MCF 10A (cell line): ENCODE measurements at regions not wholly inside any gene's neighbourhood (a gene's known extent, or its start where the extent isn't known, plus 50 kb on each side); places are given as distances from the start of the nearest gene placed in this dataset.
A peak's percentile ranks its signal among the peaks of the same experiment; 100 is the strongest.

Source experiments
- BruUV-seq: library from RNA; stranded (reverse); fragments of 400-500 nt; replicated peaks from 2 replicates; lab custom pipeline; 2021; lab: Mats Ljungman, UMichigan
- CTCF ChIA-PET: fragments of 300-600 bp; sonication (Branson Sonifier 250); formaldehyde crosslinking; extraction: SDS; loops from one replicate; lab custom pipeline; 2021; ENCODE audit warnings: antibody characterized with exemption, inconsistent platforms; lab: Yijun Ruan, JAX
- POLR2A ChIA-PET: fragments of 300-600, 350-650 bp; sonication (Branson Sonifier 250); formaldehyde crosslinking; extraction: SDS; loops from one replicate; lab custom pipeline; 2020; ENCODE audit warnings: antibody characterized with exemption, inconsistent platforms; lab: Yijun Ruan, JAX
- DNase-seq: peaks from one replicate; pipeline ENCODE4 v3.0.0-alpha.2; 2018; ENCODE audit not compliant: unreplicated experiment
- H3K27ac Mint-ChIP-seq: one replicate; pipeline ENCODE4 v1.8.0; 2022; ENCODE audit warnings: mild to moderate bottlenecking, low read depth, mixed read lengths; ENCODE audit not compliant: unreplicated experiment
- H3K27me3 Mint-ChIP-seq: one replicate; pipeline ENCODE4 v1.8.0; 2022; ENCODE audit warnings: mixed read lengths; ENCODE audit not compliant: insufficient read depth, unreplicated experiment
- H3K36me3 Mint-ChIP-seq: one replicate; pipeline ENCODE4 v1.8.0; 2022; ENCODE audit warnings: mild to moderate bottlenecking, moderate library complexity, mixed read lengths; ENCODE audit not compliant: insufficient read depth, unreplicated experiment
- H3K4me1 Mint-ChIP-seq: one replicate; pipeline ENCODE4 v1.8.0; 2022; ENCODE audit warnings: mixed read lengths; ENCODE audit not compliant: insufficient read depth, unreplicated experiment
- H3K4me3 Mint-ChIP-seq: one replicate; pipeline ENCODE4 v1.8.0; 2022; ENCODE audit warnings: mild to moderate bottlenecking, moderate library complexity, mixed read lengths; ENCODE audit not compliant: unreplicated experiment
- H3K9me3 Mint-ChIP-seq: one replicate; pipeline ENCODE4 v1.8.0; 2022; ENCODE audit warnings: mixed read lengths; ENCODE audit not compliant: unreplicated experiment
- intact Hi-C: fragments of 100-400 bp; cut with micrococcal nuclease; formaldehyde crosslinking; loops from 2 replicates; pipeline ENCODE4 v1.14.1; 2022
- TF ChIP-seq, protein P1 (sequence below): fragments of 200-600 bp; IDR thresholded peaks from one replicate; pipeline ENCODE4 v1.8.0; 2022; ENCODE audit warnings: antibody characterized with exemption, mild to moderate bottlenecking; ENCODE audit not compliant: unreplicated experiment

DNA sequence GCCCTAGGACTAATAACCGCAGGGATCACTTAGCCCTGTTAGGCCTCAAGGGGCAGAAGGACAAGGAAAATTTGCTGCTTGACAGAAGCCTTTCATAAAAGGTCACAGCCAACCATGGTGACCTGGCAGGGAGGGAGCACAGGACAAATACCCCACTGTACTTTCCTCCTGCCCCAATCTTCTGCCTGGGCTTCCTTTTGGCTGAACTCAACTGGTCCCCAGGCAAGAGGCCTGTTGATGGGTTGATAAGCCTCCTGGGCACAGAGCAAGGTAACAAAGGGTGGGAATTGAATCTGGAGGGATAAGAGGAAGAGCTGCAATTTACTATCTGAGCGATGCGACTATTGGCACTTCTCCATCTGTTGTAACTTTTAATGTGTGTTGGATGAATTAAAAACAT lies 392.9 kb downstream of the RASEF start:
- TF ChIP-seq, protein P1, sequence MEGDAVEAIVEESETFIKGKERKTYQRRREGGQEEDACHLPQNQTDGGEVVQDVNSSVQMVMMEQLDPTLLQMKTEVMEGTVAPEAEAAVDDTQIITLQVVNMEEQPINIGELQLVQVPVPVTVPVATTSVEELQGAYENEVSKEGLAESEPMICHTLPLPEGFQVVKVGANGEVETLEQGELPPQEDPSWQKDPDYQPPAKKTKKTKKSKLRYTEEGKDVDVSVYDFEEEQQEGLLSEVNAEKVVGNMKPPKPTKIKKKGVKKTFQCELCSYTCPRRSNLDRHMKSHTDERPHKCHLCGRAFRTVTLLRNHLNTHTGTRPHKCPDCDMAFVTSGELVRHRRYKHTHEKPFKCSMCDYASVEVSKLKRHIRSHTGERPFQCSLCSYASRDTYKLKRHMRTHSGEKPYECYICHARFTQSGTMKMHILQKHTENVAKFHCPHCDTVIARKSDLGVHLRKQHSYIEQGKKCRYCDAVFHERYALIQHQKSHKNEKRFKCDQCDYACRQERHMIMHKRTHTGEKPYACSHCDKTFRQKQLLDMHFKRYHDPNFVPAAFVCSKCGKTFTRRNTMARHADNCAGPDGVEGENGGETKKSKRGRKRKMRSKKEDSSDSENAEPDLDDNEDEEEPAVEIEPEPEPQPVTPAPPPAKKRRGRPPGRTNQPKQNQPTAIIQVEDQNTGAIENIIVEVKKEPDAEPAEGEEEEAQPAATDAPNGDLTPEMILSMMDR, result no peak
- CTCF ChIA-PET, result no interaction called here
- intact Hi-C loops, result no loop called here
- POLR2A ChIA-PET, result no interaction called here
- Mint-ChIP-seq H3K27ac (no peak overlapping the region), H3K36me3 (no peaks in the 10 kb centered on the region), H3K27me3 (no peaks in the 10 kb centered on the region), H3K9me3 (no peaks in the 10 kb centered on the region), H3K4me1 (no peaks in the 10 kb centered on the region), H3K4me3 (no peak overlapping the region)
- no TSS peak for BruUV-seq
- DNase-seq, result no peak

DNA sequence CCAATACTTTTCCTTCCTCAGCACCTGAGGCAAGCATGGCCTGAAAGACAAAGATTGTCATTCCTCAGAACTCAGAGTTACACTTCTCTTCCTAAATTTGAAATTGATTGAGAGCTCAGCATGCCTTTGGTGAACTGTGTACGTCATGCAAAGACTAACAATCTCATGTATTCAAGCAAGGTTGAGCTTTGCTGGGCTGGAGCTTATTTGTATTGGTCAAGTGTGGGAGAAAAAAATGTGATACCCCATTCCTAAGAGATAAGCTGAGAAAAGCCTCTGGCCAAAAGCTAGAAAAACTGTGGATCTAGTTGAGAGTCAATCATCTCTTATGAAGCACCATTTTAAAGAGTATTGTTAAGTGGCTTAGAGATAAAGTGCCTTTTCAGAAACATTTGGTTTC lies 392.2 kb downstream of the RASEF start:
- Mint-ChIP-seq H3K27me3 (no peaks in the 10 kb centered on the region), H3K4me3 (no peak overlapping the region), H3K36me3 (no peaks in the 10 kb centered on the region), H3K9me3 (no peaks in the 10 kb centered on the region), H3K4me1 (no peaks in the 10 kb centered on the region), H3K27ac (no peak overlapping the region)
- CTCF ChIA-PET, result interaction anchor here (0.6 kb wide), 2 partner anchors 883 to 946 kb away, joined by 3 to 4 read pairs; no protein-coding TSS in a partner anchor
- intact Hi-C loops, result no loop called here
- no TSS peak for BruUV-seq
- no peak for DNase-seq
- TF ChIP-seq, protein P1, result no peak
- POLR2A ChIA-PET, result no interaction called here

DNA sequence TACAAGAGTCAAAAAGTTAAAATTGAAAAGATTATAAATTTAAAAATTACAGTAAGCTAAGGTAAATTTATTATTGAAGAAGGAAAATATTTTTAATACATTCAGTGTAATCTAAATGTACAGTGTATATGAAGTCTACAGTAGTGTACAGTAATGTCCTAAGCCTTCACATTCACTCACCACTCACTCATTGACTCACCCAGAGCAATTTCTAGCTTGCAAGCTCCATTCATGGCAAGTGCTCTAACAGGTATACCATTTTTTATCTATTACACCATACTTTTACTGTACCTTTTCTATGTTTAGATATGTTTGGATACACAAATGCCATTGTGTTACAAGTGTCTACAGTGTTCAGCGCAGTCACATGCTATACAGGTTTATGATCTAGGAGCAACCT lies 389.7 kb downstream of the RASEF start:
- intact Hi-C loops, result no loop called here

DNA sequence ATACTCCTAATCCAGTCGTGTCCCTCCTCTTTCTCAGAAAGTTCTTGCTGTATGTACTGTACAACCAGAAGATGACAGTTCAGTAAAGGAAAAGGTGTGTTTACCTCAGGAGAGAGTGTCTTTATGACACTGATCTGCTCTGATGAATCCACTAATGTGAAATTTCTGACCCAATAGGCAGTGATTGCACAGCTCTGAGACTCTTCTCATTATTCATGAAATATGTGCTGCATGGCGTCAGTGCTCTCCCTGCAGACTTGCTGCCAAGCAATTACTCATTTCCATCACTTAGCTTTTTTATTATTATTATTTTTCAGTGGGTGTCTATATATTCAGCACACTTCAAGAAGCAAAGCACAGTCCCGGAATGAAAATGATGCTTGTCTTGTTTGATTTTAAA lies 389.0 kb downstream of the RASEF start:
- Mint-ChIP-seq H3K4me1 (no peaks in the 10 kb centered on the region), H3K36me3 (no peaks in the 10 kb centered on the region), H3K4me3 (no peak overlapping the region), H3K27ac (no peak overlapping the region), H3K27me3 (no peaks in the 10 kb centered on the region), H3K9me3 (no peaks in the 10 kb centered on the region)
- intact Hi-C loops, result no loop called here
- ChIA-PET POLR2A (no interaction called here), CTCF (interaction anchor here (0.7 to 0.8 kb wide), 2 partner anchors 239 to 279 kb away, joined by 4 to 5 read pairs; no protein-coding TSS in a partner anchor)
- no TSS peak for BruUV-seq
- peak; percentile 3 for DNase-seq
- TF ChIP-seq, protein P1, result no peak

More for the DNA sequence above, 389.7 kb downstream of the RASEF start:
- no peak for DNase-seq
- Mint-ChIP-seq H3K27me3 (no peaks in the 10 kb centered on the region), H3K36me3 (no peaks in the 10 kb centered on the region), H3K4me1 (no peaks in the 10 kb centered on the region), H3K27ac (no peak overlapping the region), H3K4me3 (no peak overlapping the region), H3K9me3 (no peaks in the 10 kb centered on the region)
- no TSS peak for BruUV-seq
- TF ChIP-seq, protein P1, result no peak
- ChIA-PET POLR2A (interaction anchor here (0.6 kb wide), 1 partner anchor 60 kb away, joined by 3 read pairs; no protein-coding TSS in a partner anchor), CTCF (no interaction called here)
